HG03571 (cell line): ENCODE measurements at regions not wholly inside any gene's neighbourhood (a gene's known extent, or its start where the extent isn't known, plus 50 kb on each side); places are given as distances from the start of the nearest gene placed in this dataset.
"Not testable (repeated sequence)": the region's sequence is repeated elsewhere in the genome, so short reads cannot be mapped to it uniquely, and the experiment has no call there.

Experiments
- ATAC-seq: cut with Tn5 transposase; IDR thresholded peaks from one replicate; pipeline ENCODE4 v1.9.1; 2021; ENCODE audit not compliant: unreplicated experiment

DNA sequence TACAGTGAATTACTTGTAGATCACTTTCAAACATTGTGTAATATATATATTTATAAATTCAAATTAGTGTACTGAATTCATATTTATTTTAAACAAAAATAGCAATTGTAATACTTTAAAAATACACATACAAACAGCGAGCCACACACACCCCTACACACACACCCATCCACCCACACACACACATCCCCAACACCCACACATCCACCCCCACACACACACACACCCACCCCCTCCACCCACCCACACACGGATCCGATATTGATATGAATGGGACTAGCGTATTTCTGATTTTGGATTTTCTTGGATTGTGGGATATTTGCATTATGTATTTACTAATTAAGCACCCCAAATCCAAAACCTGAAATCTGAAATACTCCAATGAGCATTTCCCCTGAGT lies 451.2 kb downstream of the PCDH7 start:
- no peak for ATAC-seq

DNA sequence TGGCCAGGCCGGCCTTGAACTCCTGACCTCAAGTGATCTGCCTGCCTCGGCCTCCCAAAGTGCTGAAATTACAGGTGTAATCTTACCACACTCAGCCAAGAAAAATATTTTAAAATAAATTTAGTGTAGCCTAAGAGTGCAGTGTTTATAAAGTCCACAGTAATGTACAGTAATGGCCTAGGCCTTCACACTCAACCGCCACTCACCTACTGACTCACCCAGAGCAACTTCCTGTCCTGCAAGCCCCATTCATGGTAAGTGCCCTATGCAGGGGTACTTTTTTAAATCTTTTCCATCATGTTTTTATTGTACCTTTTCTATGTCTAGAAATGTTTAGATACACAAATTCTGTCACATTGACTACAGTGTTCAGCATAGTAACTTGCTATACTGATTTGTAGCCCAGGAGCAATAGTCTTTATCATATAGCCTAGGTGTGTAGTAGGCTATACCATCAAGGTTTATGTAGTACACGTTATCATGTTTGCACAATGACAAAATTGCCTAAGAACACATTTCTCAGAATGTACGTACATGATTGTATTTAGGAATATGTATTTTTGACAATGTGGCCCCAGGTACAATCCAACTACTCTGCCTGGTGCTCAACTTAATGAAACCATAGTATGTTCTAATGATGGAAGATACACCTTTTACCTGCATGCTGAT lies 455.2 kb downstream of the PCDH7 start:
- no peak for ATAC-seq

DNA sequence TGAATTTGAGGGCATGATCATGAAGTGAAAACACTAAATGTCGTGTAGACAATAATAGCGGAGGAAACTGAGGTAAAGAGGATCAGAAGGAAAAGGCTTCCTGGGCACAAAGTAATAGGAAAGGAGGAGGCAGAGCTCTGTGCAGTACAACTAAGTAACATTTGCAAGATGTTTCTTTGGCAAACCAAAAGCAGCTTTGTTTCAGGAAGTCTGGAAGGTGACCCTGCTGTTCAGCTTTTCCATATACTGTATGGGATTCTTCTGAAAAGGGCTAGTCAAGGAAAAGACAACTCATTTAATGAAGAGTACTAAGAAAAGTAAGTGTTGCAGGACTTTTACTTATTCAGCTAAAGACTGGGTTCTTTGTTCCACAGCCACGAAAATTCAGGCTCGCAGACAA lies 463.1 kb downstream of the PCDH7 start:
- no peak for ATAC-seq

DNA sequence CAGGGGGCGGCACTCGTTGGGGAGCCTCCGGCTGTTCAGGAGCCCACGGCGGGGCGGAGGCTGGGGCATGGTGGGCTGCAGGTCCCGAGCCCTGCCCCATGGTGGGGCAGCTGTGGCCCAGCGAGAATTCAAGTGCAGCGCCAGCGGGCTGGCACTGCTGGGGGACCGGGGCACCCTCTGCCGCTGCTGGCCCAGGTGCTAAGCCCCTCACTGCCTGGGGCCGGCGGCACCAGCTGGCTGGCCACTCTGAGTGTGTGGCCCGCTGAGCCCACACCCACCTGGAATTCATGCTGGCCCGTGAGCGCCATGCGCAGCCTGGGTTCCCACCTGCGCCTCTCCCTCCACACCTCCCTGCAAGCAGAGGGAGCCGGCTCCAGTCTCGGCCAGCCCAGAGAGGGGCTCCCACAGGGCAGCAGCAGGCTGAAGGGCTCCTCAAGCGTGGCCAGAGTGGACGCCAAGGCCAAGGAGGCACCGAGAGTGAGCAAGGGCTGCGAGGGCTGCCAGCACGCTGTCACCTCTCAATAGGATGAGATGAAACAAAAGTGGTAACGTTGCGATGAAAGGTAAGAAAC lies 464.9 kb downstream of the PCDH7 start:
- ATAC-seq: no peak

DNA sequence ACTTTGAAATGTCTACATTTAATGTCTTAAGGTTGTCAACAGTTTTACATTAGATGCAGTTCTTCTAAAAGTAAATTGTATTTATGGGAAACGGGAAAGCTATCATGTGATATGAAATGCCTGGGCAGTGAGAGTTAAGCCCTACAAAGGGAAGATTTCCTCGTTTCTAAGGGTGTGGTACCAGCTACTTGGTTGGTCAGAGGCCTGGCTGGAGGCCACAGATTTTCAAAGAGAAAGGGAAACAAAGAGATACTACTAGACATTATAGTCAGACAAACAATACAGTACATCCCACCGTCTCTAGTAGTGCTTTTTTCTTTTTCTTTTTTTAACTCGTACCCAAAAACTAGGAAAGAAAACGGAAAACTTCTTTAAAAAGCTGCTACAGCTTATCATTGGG lies 467.8 kb downstream of the PCDH7 start:
- ATAC-seq: no peak

DNA sequence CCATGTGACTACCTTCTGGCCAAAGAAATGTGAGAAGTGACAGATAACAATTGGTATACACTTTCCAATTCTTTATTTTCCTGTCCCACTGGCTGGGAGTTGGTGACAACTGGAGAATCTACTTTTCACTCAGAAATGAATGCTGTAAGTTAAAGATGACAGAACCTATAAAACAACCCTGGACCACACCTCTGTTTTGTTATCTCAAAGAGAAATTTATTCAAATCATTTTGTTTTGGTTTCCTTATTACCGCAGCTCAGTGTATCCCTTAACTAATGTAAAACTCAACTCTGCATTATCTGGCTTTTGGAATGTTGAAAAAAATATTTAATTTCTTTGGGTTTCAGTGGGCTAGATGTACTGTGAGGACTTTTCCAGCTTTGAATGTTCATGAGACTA lies 469.8 kb downstream of the PCDH7 start:
- no peak for ATAC-seq

DNA sequence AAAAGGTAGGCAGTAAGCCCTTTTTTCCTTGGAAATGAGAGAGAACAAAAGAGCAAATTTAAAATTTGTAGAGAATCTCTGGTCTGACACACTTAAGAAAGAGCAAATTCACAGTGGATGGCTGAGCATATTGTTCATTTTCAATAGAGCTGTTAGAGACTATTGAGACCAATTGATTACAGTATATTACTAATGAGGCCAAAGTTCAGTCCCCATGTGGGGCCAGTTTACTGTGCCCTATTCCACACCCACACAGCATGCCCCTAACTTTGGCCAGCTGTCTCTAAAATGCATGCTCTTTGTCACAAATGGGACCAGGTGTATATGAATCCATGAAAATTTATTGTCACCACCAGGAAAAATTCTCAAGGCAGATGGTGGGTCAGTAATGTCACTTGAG lies 470.5 kb downstream of the PCDH7 start:
- ATAC-seq: no peak

DNA sequence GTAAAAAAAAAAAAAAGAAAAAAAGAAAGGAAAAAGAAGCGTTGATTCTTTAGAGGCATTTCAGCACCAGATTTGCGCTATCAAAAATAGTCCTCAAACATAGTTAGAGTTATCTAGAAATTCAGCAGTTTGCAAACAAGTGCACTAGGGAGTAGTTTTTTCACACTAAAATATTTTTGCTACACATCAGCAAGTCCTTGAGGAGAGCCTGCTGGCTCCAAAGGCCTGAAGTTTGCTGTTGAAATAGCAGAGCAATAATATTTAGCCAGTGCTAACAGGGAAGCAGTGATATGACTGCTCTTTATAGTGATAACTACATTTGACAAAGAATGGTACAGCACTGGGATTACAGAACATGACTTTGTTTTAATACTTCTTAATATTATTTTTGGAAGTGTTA lies 472.2 kb downstream of the PCDH7 start:
- ATAC-seq: no peak

DNA sequence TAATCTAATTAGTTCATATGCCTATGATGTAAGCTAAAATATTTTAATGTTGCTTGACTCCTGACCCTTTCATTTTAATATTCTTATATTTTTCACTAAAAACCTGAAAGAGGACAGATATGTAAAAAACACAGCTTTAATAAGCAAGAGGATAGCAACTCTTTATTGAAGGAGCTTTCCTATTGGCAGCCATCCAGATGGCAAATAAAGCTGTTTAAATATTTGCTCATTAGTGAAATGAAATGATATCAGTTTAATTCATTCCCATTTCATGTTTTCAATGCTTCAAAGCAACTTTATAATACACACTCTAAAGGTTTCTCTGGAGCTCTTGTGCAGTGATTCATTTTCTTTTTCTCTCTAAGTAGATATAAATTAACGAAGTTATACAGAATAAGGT lies 473.4 kb downstream of the PCDH7 start:
- no peak for ATAC-seq

DNA sequence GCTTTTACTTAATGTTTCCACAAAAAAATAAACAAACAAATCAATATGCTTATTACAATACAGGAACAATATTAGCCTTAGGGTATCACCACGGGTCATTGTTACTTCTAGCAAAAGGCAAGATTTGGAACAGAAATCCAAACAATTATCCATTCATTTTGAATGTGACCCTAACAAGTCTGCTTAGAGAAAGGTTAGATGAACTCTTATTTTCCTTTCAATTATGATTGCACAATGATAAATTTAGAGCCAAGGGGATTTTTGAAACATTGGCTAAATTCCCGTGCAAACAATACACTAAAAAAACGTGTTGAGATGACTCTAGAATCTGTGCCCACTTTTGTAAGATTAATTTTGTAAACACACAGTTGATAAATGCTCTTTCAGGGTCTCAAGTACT lies 474.7 kb downstream of the PCDH7 start:
- no peak for ATAC-seq

DNA sequence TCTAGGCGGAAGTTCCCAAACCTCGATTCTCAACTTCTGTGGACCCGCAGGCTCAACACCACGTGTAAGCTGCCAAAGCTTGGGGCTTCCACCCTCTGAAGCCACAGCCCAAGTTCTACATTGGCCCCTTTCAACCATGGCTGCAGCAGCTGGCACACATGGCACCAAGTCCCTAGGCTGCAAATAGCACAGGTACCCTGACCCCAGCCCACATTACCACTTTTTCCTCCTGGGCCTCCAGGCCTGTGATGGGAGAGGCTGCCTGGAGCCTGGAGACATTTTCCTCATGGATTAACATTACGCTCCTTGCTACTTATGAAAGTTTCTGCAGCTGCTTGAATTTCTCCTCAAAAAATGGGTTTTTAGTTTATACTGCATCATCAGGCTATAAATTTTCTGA lies 479.5 kb downstream of the PCDH7 start:
- ATAC-seq: no peak

DNA sequence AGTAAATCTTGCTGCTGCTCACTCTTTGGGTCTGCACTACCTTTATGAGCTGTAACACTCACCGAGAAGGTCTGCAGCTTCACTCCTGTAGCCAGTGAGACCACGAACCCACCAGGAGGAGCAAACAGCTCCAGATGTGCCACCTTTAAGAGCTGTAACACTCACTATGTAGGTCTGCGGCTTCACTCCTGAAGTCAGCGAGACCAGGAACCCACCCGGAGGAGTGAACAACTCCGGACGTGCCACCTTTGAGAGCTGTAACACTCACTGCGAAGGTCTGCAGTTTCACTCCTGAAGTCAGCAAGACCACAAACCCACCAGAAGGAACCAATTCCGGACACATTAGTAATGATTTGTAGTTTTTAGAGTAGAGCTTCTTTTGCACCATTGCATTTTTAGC lies 481.9 kb downstream of the PCDH7 start:
- ATAC-seq: not testable (repeated sequence)

DNA sequence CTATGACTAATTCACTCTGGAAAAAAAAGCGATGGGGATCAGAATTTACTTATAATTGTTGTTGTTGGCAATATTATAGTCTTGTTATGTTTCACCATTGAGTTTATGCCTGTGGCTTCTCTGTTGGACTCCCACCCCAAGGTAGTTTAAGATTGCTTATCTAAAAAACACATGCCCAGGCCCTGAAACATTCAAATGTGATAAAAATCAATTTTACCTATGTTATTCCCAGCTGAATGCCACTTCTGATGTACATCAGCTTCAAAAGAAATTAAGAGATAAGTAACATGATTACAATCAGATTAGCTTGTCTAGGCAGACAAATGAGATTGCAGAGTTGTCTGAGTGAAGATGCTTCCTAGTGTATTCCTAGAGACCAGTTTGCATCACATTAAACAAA lies 484.7 kb downstream of the PCDH7 start:
- no peak for ATAC-seq

DNA sequence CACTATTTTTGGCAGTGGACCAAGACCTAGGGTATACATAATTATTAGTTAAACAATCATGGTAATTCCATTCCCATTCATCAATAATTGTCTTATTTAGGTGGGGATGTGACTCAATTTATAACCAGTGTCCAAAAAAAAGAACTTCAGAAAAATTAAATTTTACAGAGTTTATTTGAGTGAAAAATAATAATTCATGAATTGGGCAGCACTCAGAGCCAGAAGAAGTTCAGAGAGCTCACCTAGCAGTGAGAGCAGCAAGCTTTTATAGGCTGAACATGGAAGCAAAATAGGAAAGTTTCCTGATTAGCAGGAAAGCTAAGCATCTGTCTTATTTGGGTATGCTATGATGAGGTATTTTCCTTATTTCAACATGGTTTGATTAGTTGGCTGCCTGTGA lies 500.8 kb downstream of the PCDH7 start:
- no peak for ATAC-seq

DNA sequence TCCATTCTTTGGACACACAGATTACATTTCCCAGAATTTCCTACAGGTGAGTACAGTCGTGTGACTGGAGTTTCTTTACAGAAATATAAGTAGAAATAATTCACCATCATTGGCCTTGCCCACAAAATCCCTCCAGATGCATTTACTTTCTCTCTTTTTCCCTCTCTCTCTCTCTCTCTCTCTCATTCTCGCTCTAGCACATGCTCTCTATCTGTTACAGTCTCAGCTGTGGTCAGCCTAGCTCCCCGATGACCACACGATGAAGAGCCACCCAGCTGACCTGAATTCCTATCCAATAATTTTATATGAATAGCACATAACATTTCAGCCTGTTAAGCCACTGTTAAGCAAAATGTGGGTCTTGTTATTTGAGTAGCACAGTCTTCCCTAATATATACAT lies 507.9 kb downstream of the PCDH7 start:
- no peak for ATAC-seq

DNA sequence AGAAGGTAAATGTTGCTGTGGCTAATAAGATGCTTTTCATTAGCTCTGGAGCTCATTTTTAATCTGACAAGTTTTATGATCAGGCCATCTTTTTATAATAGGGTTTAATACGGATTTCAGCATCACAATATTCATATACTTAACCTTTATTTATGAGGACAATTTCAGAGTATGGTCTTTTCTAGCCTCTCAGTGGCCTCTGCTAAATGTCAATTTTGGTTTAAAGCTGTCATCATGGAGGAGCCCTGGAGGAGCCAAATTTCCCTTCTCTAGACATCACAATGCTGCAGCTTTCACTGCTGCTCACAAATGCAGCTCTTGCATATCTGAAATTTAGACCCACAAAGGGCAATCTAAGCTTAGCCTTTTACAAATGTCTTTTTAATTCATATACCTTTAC lies 510.4 kb downstream of the PCDH7 start:
- ATAC-seq: no peak

DNA sequence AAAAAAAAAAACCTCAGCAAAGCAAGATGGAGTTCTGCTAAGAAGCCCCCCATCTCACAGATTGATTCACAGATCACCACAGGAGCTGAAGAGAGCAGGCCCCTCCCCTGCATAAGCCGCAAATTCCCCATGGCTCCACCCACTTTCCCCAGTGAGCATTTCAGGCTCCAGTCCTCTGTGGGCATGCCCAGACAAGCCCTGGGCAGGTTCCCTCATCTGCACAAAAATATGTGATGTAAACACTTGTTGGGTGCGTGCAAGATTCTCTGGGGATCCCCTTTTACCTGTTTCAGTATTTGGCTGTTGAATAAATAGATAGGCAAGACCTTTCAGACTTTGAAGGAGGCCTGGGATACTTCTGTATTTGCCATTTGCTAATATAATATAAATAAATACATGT lies 514.3 kb downstream of the PCDH7 start:
- ATAC-seq: no peak

DNA sequence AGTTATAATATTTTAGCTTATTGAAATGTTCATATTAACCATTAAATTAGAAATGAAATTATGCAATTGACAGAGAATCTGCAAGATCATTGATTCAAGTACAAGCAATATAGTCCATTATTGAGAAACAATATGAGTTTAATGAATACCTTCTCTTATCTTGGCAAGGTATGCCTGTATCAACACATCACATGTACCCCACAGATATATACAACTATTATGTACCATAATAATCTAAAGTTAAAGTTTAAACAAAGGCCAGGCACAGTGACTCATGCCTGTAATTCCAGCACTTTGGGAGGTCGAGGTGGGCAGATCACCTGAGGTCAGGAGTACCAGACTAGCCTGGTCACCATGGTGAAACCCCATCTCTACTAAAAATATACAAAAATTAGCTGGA lies 514.7 kb downstream of the PCDH7 start:
- ATAC-seq: no peak

DNA sequence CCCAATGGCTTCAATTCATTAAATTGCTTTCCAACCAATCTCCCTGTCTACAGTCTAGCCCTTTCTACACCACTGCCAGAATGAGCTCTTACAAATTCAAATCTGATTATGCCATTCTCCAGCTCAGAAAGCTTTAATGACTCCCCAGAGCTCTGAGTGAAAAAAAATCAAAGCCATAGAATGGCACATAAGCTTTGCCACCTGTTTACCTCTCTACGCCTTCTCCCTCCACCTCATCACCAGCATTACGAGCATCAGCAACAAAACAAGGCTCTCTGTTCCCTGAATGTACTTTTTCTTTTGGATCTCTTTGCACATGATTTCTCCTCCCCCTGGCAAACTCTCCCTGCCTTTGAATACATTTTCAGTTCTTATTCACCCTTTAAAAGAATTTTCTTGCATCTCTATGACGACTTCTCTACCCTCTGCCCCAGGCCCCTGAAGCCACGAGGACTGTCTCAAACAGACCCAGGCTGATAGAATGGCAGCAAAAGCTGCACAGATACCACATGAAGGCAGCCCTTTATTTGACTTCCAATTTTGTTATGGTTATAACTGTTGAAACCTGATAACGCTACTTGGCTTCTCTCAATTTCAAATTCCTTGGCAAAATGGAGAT lies 516.0 kb downstream of the PCDH7 start:
- no peak for ATAC-seq

DNA sequence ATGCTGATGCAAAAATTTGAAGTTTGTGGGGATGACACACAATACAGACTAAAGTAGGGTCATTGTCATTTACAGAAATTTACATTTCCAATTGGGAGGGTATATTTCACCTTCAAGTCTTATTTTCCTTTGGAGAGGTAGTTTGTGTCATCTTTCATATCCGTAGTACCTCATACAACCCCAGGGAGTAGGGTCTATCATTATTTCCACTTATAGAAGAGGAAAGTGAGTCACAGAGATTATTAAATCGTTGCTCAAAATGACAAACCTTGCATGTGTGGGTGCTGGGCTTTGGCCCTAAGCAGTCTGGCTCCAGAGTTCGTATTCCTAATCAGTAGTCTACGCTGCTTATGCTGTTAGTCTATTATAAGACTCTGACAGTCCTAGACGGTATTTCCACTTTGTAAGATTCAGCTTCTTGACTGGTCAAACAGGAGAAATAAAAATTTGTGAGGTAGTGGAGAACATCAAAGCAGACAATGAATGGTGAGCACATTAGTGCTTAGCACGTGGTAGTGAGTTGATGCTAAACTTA lies 516.5 kb downstream of the PCDH7 start:
- ATAC-seq: no peak

DNA sequence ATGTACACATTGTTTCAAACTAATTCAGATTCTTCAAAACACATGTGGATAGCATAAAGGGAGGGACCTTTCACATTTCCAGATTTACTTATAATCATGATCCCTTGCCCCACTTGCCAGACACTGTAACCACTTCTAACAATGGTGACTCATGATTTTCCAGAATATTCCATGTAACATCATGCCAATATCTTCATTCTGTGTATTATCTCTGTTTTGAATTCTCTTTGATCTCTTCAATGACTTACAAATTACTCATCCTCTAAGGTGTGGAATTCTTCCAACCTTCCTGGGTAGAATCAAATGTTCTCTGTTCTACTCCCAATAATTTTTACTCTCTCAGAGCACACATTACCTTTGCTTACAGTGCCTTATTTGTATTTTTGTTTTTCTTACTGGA lies 517.1 kb downstream of the PCDH7 start:
- ATAC-seq: no peak

DNA sequence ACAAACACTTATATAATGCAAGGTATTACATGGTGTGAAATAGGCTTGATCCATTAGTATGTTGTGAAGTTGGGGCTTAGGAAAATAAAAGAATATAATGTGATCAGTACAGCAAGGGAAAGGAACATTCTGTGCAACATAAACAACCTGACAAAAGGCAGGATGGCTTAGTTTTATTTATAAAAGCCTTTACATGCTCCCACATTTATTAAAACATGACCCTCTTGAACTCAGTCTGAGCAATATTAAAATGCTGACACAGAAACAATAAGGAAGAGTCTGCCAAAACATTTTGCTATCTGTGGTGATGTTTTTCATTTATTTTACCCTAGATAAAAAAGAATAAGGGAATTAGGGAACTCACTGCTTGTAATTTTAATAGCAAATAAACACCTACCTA lies 519.7 kb downstream of the PCDH7 start:
- ATAC-seq: no peak
